PC-3 (cell line): ENCODE measurements at regions not wholly inside any gene's neighbourhood (a gene's known extent, or its start where the extent isn't known, plus 50 kb on each side); places are given as distances from the start of the nearest gene placed in this dataset.

Experiments
- ATAC-seq: fragments of 200-7000 bp; cut with Tn5 transposase; 2 replicates; pipeline ENCODE4 v1.9.1; 2020; ENCODE audit warnings: mild to moderate bottlenecking, moderate library complexity
- BruUV-seq: library from RNA; stranded (reverse); fragments of 400-500 nt; replicated peaks from 2 replicates; lab custom pipeline; 2021; lab: Mats Ljungman, UMichigan
- CTCF ChIA-PET: fragments of 300-600 bp; sonication (Branson Sonifier 250); formaldehyde crosslinking; loops from one replicate; lab custom pipeline; 2022; ENCODE audit warnings: antibody characterized with exemption; lab: Charles Lee
- POLR2A ChIA-PET: fragments of 300-600 bp; sonication (Branson Sonifier 250); formaldehyde crosslinking; loops from one replicate; lab custom pipeline; 2022; ENCODE audit warnings: antibody characterized with exemption; ENCODE audit not compliant: unreplicated experiment; lab: Charles Lee
- DNase-seq: peaks from one replicate; pipeline ENCODE4 v3.0.0-alpha.2; 2015
- H2AFZ ChIP-seq: fragments of 300-600 bp; sonication (generic); 2 replicates; pipeline ENCODE4 v1.6.0; 2016; ENCODE audit warnings: antibody characterized with exemption, low read length
- H3F3A ChIP-seq: fragments of 300-600 bp; sonication (generic); one replicate; pipeline ENCODE4 v1.6.0; 2017; ENCODE audit warnings: antibody characterized with exemption, low read length, control low read depth, mild to moderate bottlenecking; ENCODE audit not compliant: unreplicated experiment
- H3K27ac ChIP-seq: fragments of 300-600 bp; sonication (generic); 2 replicates; pipeline ENCODE4 v1.5.1; 2016; ENCODE audit warnings: mild to moderate bottlenecking, low read length
- H3K27me3 ChIP-seq: fragments of 300-600 bp; sonication (generic); 2 replicates; pipeline ENCODE4 v1.6.1; 2016; ENCODE audit warnings: low read length, mixed read lengths
- H3K36me3 ChIP-seq: fragments of 300-600 bp; sonication (generic); 2 replicates; pipeline ENCODE4 v1.6.1; 2016; ENCODE audit warnings: low read depth, mixed run types, low read length, mixed read lengths
- H3K4me1 ChIP-seq: fragments of 300-600 bp; sonication (generic); 2 replicates; pipeline ENCODE4 v1.5.1; 2016; ENCODE audit warnings: low read length; ENCODE audit not compliant: insufficient read depth
- H3K4me2 ChIP-seq: fragments of 300-600 bp; sonication (generic); 2 replicates; pipeline ENCODE4 v1.6.0; 2016; ENCODE audit warnings: low read length
- H3K4me3 ChIP-seq: fragments of 300-600 bp; sonication (generic); 2 replicates; pipeline ENCODE4 v1.5.1; 2016; ENCODE audit warnings: mild to moderate bottlenecking, low read length, mixed read lengths
- H3K79me2 ChIP-seq: fragments of 300-600 bp; sonication (generic); 2 replicates; pipeline ENCODE4 v1.6.1; 2017; ENCODE audit warnings: low read length, mixed read lengths
- H3K9ac ChIP-seq: fragments of 300-600 bp; sonication (generic); 2 replicates; pipeline ENCODE4 v1.6.0; 2016; ENCODE audit warnings: mild to moderate bottlenecking, low read length
- H3K9me2 ChIP-seq: fragments of 300-600 bp; sonication (generic); replicated peaks from 2 replicates; pipeline ENCODE4 v1.6.1; 2016; ENCODE audit warnings: mixed run types, low read length, mixed read lengths
- H3K9me3 ChIP-seq: fragments of 300-600 bp; sonication (generic); 2 replicates; pipeline ENCODE4 v1.6.1; 2016; ENCODE audit warnings: low read length, mixed read lengths
- H4K20me1 ChIP-seq: fragments of 300-600 bp; sonication (generic); 2 replicates; pipeline ENCODE4 v1.6.1; 2016; ENCODE audit warnings: low read length, mixed read lengths
- EZH2 ChIP-seq: fragments of 300-600 bp; sonication (generic); IDR thresholded peaks from one replicate; pipeline ENCODE4 v1.6.1; 2017; ENCODE audit warnings: antibody characterized with exemption, mild to moderate bottlenecking, low read length; ENCODE audit not compliant: unreplicated experiment
- EZH2phosphoT487 ChIP-seq: fragments of 300-600 bp; sonication (generic); IDR thresholded peaks from 2 replicates; pipeline ENCODE4 v1.6.1; 2018; ENCODE audit warnings: mild to moderate bottlenecking, antibody characterized with exemption, low read length, borderline replicate concordance
- intact Hi-C: fragments of 100-400 bp; cut with micrococcal nuclease; formaldehyde crosslinking; loops from 2 replicates; pipeline ENCODE4 v1.9.0; 2023
- TF ChIP-seq, protein P1 (sequence below): fragments of 300-600 bp; sonication (generic); conservative IDR thresholded peaks from 2 replicates; pipeline ENCODE4 v1.5.1; 2017; ENCODE audit warnings: antibody characterized with exemption, low read depth, mild to moderate bottlenecking, low read length

DNA sequence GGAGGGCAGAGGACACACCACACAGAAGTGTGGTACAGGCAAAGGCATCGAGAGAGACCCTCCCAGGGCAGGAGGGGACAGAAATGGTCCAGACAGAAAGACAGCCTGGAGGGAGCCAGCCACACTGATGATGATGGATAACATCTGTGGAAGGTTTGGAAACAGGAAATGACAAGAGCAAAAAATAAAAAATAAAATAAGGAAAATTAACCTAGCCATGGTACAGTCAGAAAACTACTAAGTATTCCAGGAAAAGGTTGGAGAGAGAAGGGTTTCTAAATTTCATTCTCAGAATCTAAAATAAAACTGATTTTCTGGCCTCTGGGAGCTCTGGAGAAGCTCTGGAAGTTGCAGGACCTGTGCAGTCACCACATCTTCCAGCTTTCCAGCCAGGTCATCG, 115.2 kb upstream of the VSTM2B start:
- peaks cover 5% of the 10 kb centered on the region; the same call in 1 of the 2 replicates for H3K27me3 ChIP-seq
- CTCF ChIA-PET: no interaction called here

GRCh38 chr19:29411113-29411581, 114.6 kb upstream of the VSTM2B start:
- no peak for ATAC-seq
- Histone ChIP-seq H4K20me1 (no peaks in the 10 kb centered on the region), H3F3A (no peaks in the 10 kb centered on the region), H3K27ac (no peak overlapping the region), H3K4me3 (no peak overlapping the region), H3K27me3 (no peaks in the 10 kb centered on the region; the same call in 1 of the 2 replicates), H3K4me1 (no peaks in the 10 kb centered on the region), H3K36me3 (no peaks in the 10 kb centered on the region), H3K79me2 (no peaks in the 10 kb centered on the region), H3K9me2 (no peaks in the 10 kb centered on the region), H3K9me3 (no peaks in the 10 kb centered on the region), H3K4me2 (no peak overlapping the region), H3K9ac (no peak overlapping the region), H2AFZ (no peak overlapping the region)
- TF ChIP-seq EZH2phosphoT487 (no peak), EZH2 (no peak)
- TF ChIP-seq, protein P1, sequence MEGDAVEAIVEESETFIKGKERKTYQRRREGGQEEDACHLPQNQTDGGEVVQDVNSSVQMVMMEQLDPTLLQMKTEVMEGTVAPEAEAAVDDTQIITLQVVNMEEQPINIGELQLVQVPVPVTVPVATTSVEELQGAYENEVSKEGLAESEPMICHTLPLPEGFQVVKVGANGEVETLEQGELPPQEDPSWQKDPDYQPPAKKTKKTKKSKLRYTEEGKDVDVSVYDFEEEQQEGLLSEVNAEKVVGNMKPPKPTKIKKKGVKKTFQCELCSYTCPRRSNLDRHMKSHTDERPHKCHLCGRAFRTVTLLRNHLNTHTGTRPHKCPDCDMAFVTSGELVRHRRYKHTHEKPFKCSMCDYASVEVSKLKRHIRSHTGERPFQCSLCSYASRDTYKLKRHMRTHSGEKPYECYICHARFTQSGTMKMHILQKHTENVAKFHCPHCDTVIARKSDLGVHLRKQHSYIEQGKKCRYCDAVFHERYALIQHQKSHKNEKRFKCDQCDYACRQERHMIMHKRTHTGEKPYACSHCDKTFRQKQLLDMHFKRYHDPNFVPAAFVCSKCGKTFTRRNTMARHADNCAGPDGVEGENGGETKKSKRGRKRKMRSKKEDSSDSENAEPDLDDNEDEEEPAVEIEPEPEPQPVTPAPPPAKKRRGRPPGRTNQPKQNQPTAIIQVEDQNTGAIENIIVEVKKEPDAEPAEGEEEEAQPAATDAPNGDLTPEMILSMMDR: no peak
- ChIA-PET POLR2A (no interaction called here), CTCF (no interaction called here)
- no peak for DNase-seq
- no TSS peak for BruUV-seq
- intact Hi-C loops: no loop called here

More for the DNA sequence above, 115.2 kb upstream of the VSTM2B start:
- H3K79me2 ChIP-seq: no peaks in the 10 kb centered on the region
- no peaks in the 10 kb centered on the region for H3F3A ChIP-seq
- no peaks in the 10 kb centered on the region for H3K36me3 ChIP-seq
- H3K4me3 ChIP-seq: no peak overlapping the region
- intact Hi-C loops: no loop called here
- no peak overlapping the region for H3K4me2 ChIP-seq
- H3K4me1 ChIP-seq: no peaks in the 10 kb centered on the region
- DNase-seq (no peak), ATAC-seq (no peak)
- no peaks in the 10 kb centered on the region for H4K20me1 ChIP-seq
- no peak overlapping the region for H3K9ac ChIP-seq
- POLR2A ChIA-PET: no interaction called here
- H3K9me3 ChIP-seq: no peaks in the 10 kb centered on the region
- H3K9me2 ChIP-seq: no peaks in the 10 kb centered on the region
- H3K27ac ChIP-seq: no peak overlapping the region
- TF ChIP-seq EZH2: no peak
- TF ChIP-seq EZH2phosphoT487: no peak
- TF ChIP-seq, protein P1: no peak
- no TSS peak for BruUV-seq
- no peak overlapping the region for H2AFZ ChIP-seq

DNA sequence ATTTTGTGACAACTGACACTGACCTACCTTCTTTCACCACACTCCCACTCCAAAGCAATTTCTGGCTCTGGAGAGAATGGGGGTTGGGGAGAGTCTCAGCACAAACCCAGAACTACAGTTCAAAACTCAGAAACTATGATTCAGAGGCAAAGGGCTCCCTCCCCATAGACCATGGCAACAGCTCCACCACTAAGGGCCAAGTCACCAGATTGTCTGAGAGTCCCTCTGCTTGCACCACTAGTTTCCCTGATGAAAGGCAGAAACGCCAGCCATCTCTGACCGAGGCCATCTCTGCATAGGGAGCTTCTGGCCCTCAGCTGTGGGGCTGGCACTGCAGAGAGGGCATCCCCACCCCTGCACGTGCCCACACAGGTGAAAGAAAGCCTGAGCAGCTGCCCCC, 112.4 kb upstream of the VSTM2B start:
- BruUV-seq: no TSS peak
- TF ChIP-seq EZH2: no peak
- TF ChIP-seq, protein P1: no peak
- TF ChIP-seq EZH2phosphoT487: no peak
- H3K9ac ChIP-seq: no peak overlapping the region
- ChIA-PET POLR2A (no interaction called here), CTCF (no interaction called here)
- no peaks in the 10 kb centered on the region; the same call in 1 of the 2 replicates for H3K27me3 ChIP-seq
- DNase-seq (no peak), ATAC-seq (no peak)
- no peak overlapping the region for H3K4me3 ChIP-seq
- no peaks in the 10 kb centered on the region for H3K9me2 ChIP-seq
- no peaks in the 10 kb centered on the region for H3K4me1 ChIP-seq
- no peaks in the 10 kb centered on the region for H3F3A ChIP-seq
- H3K79me2 ChIP-seq: no peaks in the 10 kb centered on the region
- H2AFZ ChIP-seq: no peak overlapping the region
- H3K4me2 ChIP-seq: no peak overlapping the region
- no peaks in the 10 kb centered on the region for H3K9me3 ChIP-seq
- H3K36me3 ChIP-seq: no peaks in the 10 kb centered on the region
- intact Hi-C loops: no loop called here
- H3K27ac ChIP-seq: no peak overlapping the region
- no peaks in the 10 kb centered on the region for H4K20me1 ChIP-seq
